ENCODE measurements at regions not wholly inside any gene's neighbourhood (a gene's known extent, or its start where the extent isn't known, plus 50 kb on each side); places are given as distances from the start of the nearest gene placed in this dataset.

DNA sequence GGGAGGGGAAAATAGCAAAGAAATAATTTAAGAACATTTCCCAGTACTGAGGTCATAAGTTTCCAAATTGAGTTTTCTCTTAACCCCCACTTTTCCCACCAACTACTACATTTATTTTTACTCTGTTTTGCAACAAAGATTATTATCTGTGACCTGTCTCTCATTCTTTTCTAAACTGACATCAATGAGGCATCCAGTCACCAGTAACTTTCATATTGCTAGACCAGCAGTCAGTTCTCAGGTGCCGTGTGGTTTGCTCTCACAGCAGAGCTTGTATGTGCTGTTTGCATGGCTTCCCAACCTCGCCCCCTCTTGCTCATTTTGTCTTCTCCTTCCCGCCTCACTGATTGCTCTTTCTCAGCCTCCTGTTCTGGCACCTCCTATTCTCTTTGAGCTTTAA is 1091.3 kb downstream of the TBC1D22A start:
- no peak for TF ChIP-seq EZH2 (IDR thresholded peaks at IDR 0.05; ENCODE audit: low read depth, unreplicated experiment)
- TF ChIP-seq, protein P1, sequence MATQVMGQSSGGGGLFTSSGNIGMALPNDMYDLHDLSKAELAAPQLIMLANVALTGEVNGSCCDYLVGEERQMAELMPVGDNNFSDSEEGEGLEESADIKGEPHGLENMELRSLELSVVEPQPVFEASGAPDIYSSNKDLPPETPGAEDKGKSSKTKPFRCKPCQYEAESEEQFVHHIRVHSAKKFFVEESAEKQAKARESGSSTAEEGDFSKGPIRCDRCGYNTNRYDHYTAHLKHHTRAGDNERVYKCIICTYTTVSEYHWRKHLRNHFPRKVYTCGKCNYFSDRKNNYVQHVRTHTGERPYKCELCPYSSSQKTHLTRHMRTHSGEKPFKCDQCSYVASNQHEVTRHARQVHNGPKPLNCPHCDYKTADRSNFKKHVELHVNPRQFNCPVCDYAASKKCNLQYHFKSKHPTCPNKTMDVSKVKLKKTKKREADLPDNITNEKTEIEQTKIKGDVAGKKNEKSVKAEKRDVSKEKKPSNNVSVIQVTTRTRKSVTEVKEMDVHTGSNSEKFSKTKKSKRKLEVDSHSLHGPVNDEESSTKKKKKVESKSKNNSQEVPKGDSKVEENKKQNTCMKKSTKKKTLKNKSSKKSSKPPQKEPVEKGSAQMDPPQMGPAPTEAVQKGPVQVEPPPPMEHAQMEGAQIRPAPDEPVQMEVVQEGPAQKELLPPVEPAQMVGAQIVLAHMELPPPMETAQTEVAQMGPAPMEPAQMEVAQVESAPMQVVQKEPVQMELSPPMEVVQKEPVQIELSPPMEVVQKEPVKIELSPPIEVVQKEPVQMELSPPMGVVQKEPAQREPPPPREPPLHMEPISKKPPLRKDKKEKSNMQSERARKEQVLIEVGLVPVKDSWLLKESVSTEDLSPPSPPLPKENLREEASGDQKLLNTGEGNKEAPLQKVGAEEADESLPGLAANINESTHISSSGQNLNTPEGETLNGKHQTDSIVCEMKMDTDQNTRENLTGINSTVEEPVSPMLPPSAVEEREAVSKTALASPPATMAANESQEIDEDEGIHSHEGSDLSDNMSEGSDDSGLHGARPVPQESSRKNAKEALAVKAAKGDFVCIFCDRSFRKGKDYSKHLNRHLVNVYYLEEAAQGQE (IDR thresholded peaks at IDR 0.05; ENCODE audit: unreplicated experiment), result no peak
- no peak for TF ChIP-seq EZH2phosphoT487 (IDR thresholded peaks at IDR 0.05; ENCODE audit: unreplicated experiment)
- no peak for TF ChIP-seq STAT1 (IDR thresholded peaks at IDR 0.05; ENCODE audit: unreplicated experiment)
- TF ChIP-seq POLR2AphosphoS5 (IDR thresholded peaks at IDR 0.05; ENCODE audit: low read depth), result no peak
- no peak for TF ChIP-seq NANOG (IDR thresholded peaks at IDR 0.05; ENCODE audit: borderline replicate concordance)
- TF ChIP-seq, protein P2, sequence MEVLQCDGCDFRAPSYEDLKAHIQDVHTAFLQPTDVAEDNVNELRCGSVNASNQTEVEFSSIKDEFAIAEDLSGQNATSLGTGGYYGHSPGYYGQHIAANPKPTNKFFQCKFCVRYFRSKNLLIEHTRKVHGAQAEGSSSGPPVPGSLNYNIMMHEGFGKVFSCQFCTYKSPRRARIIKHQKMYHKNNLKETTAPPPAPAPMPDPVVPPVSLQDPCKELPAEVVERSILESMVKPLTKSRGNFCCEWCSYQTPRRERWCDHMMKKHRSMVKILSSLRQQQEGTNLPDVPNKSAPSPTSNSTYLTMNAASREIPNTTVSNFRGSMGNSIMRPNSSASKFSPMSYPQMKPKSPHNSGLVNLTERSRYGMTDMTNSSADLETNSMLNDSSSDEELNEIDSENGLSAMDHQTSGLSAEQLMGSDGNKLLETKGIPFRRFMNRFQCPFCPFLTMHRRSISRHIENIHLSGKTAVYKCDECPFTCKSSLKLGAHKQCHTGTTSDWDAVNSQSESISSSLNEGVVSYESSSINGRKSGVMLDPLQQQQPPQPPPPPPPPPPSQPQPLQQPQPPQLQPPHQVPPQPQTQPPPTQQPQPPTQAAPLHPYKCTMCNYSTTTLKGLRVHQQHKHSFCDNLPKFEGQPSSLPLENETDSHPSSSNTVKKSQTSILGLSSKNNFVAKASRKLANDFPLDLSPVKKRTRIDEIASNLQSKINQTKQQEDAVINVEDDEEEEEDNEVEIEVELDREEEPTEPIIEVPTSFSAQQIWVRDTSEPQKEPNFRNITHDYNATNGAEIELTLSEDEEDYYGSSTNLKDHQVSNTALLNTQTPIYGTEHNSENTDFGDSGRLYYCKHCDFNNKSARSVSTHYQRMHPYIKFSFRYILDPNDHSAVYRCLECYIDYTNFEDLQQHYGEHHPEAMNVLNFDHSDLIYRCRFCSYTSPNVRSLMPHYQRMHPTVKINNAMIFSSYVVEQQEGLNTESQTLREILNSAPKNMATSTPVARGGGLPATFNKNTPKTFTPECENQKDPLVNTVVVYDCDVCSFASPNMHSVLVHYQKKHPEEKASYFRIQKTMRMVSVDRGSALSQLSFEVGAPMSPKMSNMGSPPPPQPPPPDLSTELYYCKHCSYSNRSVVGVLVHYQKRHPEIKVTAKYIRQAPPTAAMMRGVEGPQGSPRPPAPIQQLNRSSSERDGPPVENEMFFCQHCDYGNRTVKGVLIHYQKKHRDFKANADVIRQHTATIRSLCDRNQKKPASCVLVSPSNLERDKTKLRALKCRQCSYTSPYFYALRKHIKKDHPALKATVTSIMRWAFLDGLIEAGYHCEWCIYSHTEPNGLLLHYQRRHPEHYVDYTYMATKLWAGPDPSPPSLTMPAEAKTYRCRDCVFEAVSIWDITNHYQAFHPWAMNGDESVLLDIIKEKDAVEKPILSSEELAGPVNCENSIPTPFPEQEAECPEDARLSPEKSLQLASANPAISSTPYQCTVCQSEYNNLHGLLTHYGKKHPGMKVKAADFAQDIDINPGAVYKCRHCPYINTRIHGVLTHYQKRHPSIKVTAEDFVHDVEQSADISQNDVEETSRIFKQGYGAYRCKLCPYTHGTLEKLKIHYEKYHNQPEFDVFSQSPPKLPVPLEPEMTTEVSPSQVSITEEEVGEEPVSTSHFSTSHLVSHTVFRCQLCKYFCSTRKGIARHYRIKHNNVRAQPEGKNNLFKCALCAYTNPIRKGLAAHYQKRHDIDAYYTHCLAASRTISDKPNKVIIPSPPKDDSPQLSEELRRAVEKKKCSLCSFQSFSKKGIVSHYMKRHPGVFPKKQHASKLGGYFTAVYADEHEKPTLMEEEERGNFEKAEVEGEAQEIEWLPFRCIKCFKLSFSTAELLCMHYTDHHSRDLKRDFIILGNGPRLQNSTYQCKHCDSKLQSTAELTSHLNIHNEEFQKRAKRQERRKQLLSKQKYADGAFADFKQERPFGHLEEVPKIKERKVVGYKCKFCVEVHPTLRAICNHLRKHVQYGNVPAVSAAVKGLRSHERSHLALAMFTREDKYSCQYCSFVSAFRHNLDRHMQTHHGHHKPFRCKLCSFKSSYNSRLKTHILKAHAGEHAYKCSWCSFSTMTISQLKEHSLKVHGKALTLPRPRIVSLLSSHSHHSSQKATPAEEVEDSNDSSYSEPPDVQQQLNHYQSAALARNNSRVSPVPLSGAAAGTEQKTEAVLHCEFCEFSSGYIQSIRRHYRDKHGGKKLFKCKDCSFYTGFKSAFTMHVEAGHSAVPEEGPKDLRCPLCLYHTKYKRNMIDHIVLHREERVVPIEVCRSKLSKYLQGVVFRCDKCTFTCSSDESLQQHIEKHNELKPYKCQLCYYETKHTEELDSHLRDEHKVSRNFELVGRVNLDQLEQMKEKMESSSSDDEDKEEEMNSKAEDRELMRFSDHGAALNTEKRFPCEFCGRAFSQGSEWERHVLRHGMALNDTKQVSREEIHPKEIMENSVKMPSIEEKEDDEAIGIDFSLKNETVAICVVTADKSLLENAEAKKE (CRISPR knock-in tag; IDR thresholded peaks at IDR 0.05), result no peak
- TF ChIP-seq, protein P3, sequence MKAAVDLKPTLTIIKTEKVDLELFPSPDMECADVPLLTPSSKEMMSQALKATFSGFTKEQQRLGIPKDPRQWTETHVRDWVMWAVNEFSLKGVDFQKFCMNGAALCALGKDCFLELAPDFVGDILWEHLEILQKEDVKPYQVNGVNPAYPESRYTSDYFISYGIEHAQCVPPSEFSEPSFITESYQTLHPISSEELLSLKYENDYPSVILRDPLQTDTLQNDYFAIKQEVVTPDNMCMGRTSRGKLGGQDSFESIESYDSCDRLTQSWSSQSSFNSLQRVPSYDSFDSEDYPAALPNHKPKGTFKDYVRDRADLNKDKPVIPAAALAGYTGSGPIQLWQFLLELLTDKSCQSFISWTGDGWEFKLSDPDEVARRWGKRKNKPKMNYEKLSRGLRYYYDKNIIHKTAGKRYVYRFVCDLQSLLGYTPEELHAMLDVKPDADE (IDR thresholded peaks at IDR 0.05), result no peak
- no peak for TF ChIP-seq CREB1 (CRISPR knock-in tag; IDR thresholded peaks at IDR 0.05; ENCODE audit: low read depth)
- no peak for TF ChIP-seq ZNF114 (CRISPR knock-in tag; IDR thresholded peaks at IDR 0.05)
- TF ChIP-seq JUNB (IDR thresholded peaks at IDR 0.05; ENCODE audit: unreplicated experiment), result no peak
- TF ChIP-seq, protein P4, sequence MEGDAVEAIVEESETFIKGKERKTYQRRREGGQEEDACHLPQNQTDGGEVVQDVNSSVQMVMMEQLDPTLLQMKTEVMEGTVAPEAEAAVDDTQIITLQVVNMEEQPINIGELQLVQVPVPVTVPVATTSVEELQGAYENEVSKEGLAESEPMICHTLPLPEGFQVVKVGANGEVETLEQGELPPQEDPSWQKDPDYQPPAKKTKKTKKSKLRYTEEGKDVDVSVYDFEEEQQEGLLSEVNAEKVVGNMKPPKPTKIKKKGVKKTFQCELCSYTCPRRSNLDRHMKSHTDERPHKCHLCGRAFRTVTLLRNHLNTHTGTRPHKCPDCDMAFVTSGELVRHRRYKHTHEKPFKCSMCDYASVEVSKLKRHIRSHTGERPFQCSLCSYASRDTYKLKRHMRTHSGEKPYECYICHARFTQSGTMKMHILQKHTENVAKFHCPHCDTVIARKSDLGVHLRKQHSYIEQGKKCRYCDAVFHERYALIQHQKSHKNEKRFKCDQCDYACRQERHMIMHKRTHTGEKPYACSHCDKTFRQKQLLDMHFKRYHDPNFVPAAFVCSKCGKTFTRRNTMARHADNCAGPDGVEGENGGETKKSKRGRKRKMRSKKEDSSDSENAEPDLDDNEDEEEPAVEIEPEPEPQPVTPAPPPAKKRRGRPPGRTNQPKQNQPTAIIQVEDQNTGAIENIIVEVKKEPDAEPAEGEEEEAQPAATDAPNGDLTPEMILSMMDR (conservative IDR thresholded peaks at IDR 0.05; ENCODE audit: low read depth in 2 of 2), result no peak
- TF ChIP-seq ZNF331 (CRISPR knock-in tag; IDR thresholded peaks at IDR 0.05; ENCODE audit: low read depth), result no peak
- ATAC-seq (no peak), DNase-seq (ENCODE audit: low spot score) (no peak)
- no peaks in the 10 kb centered on the region for H4K20me1 ChIP-seq (replicated peaks; ENCODE audit: insufficient read depth)
- no peak overlapping the region for H3K27ac ChIP-seq (ENCODE audit: low read depth)
- H3K4me2 ChIP-seq, result no peak overlapping the region
- no peaks in the 10 kb centered on the region for H3K9me2 ChIP-seq (ENCODE audit: insufficient read depth)
- H3K27me3 Mint-ChIP-seq (ENCODE audit: insufficient read depth, low read depth, poor library complexity), result no peaks in the 10 kb centered on the region
- no peaks in the 10 kb centered on the region for H3K79me2 ChIP-seq (replicated peaks; ENCODE audit: insufficient read depth)
- no peak overlapping the region for H3K27ac Mint-ChIP-seq
- no peak overlapping the region for H2AFZ ChIP-seq
- H3K36me3 ChIP-seq (ENCODE audit: insufficient read depth), result no peaks in the 10 kb centered on the region
- H3K4me3 ChIP-seq, result no peak overlapping the region
- H3K36me3 Mint-ChIP-seq (ENCODE audit: low read depth), result peaks cover 3% of the 10 kb centered on the region; the same call in 2 of the 3 replicates
- H3F3A ChIP-seq (replicated peaks; ENCODE audit: low read depth), result no peaks in the 10 kb centered on the region
- H3K4me3 Mint-ChIP-seq, result no peak overlapping the region
- no peaks in the 10 kb centered on the region for H3K27me3 ChIP-seq (ENCODE audit: insufficient read depth)
- no peaks in the 10 kb centered on the region for H3K4me1 Mint-ChIP-seq
- H3K4me1 ChIP-seq (ENCODE audit: insufficient read depth), result no peaks in the 10 kb centered on the region
- H3K9me3 Mint-ChIP-seq, result peaks cover 60% of the 10 kb centered on the region

All from GM23338 (cell line).